Liver (tissue), 3 donors: ENCODE measurements at regions not wholly inside any gene's neighbourhood (a gene's known extent, or its start where the extent isn't known, plus 50 kb on each side); places are given as distances from the start of the nearest gene placed in this dataset.

Experiments
- GABPA ChIP-seq, 2 donors: IDR thresholded peaks in 1 of 2; conservative IDR thresholded peaks in 1 of 2; 2 replicates each; pipeline ENCODE4 v1.6.1; 2016; ENCODE audit warnings: antibody characterized with exemption in 2 of 2, mild to moderate bottlenecking in 1 of 2, moderate library complexity in 1 of 2
- YY1 ChIP-seq: IDR thresholded peaks from 2 replicates; pipeline ENCODE4 v1.6.1; 2016; ENCODE audit warnings: antibody characterized with exemption, mild to moderate bottlenecking
- TF ChIP-seq, protein P1 (sequence below): fragments of 150-350 bp; IDR thresholded peaks from 2 replicates; pipeline ENCODE4 v1.5.1; 2017; ENCODE audit warnings: improper control_type of control experiment, low read depth, low read length; ENCODE audit not compliant: missing input control
- donor health status: healthy.
- donor health status: healthy.

DNA sequence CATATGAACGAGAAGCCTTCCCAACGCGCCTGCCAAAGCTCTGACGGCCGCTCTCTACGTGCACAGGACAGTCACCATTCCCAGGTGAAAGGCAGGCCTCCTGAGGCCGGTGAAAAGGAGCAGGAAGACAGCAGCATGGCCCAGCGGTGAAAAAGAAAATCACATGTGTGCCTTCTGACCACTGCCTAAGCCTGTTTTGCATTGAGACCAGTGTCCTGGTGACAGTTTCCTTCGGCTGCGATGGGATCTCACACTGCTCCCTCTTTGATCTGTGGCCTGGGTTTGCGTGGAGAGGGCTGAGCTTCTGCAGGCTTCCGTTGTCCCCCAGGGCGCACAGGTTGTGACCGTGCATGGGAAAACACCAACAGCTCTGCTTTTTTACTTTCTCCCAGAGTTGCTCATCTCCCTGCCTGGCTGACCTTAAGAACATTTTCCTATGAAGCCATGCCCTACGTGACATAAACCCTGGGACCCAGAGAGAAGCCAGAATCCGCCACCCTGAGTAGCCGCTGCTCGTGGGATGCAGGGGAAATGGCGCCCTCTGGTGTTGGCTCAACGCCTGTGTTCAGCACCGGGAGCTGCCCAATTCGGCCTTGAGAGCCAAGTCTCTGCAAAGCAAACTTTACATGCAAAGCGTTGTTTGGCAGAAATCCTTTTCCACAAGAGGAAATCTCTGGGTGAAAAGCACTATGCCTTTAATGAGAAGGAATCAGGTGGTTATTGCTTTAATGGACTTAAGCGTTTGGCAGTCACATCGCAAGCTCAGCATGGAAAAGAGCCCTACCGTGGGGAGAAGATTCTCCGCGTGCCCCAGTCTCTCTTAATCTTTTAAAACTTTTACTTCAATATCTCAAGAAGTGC is 112.2 kb upstream of the GPR12 start:
- TF ChIP-seq YY1 (no peak), GABPA (IDR thresholded peaks at IDR 0.05 in 1 of 2, conservative IDR thresholded peaks at IDR 0.05 in 1 of 2) (no peak)
- TF ChIP-seq, protein P1, sequence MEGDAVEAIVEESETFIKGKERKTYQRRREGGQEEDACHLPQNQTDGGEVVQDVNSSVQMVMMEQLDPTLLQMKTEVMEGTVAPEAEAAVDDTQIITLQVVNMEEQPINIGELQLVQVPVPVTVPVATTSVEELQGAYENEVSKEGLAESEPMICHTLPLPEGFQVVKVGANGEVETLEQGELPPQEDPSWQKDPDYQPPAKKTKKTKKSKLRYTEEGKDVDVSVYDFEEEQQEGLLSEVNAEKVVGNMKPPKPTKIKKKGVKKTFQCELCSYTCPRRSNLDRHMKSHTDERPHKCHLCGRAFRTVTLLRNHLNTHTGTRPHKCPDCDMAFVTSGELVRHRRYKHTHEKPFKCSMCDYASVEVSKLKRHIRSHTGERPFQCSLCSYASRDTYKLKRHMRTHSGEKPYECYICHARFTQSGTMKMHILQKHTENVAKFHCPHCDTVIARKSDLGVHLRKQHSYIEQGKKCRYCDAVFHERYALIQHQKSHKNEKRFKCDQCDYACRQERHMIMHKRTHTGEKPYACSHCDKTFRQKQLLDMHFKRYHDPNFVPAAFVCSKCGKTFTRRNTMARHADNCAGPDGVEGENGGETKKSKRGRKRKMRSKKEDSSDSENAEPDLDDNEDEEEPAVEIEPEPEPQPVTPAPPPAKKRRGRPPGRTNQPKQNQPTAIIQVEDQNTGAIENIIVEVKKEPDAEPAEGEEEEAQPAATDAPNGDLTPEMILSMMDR: peak; percentile 37
